ENCODE measurements at regions not wholly inside any gene's neighbourhood (a gene's known extent, or its start where the extent isn't known, plus 50 kb on each side); places are given as distances from the start of the nearest gene placed in this dataset.

GRCh38 chr13:44873461-44873860 is 115.8 kb downstream of the NUFIP1 start:
- H3K27ac Mint-ChIP-seq (ENCODE audit: unreplicated experiment) = no peak overlapping the region
- H3K27ac ChIP-seq (ENCODE audit: low read depth, low read length) = no peak overlapping the region
- peaks cover 22% of the 10 kb centered on the region for H3K27me3 Mint-ChIP-seq (ENCODE audit: low read depth, unreplicated experiment)
- no peak overlapping the region for H3K4me3 ChIP-seq (ENCODE audit: insufficient read depth, low read depth, low read length)
- H3K27me3 ChIP-seq (ENCODE audit: insufficient read depth, low read length) = no peaks in the 10 kb centered on the region
- H3K36me3 Mint-ChIP-seq (ENCODE audit: low read depth, unreplicated experiment) = no peaks in the 10 kb centered on the region
- DNase-seq (ENCODE audit: low read depth) (peak; percentile 57), FAIRE-seq (no peak)
- H3K36me3 ChIP-seq (ENCODE audit: insufficient read depth, low read length) = no peaks in the 10 kb centered on the region
- H3K4me2 ChIP-seq (ENCODE audit: low read length) = no peak overlapping the region
- H3K9me3 Mint-ChIP-seq (ENCODE audit: unreplicated experiment) = peaks cover 9% of the 10 kb centered on the region
- H2AFZ ChIP-seq (ENCODE audit: low read depth, low read length) = no peak overlapping the region
- H4K20me1 ChIP-seq (ENCODE audit: insufficient read depth, low read length) = no peaks in the 10 kb centered on the region
- peak overlapping the region; percentile 62 for H3K4me3 Mint-ChIP-seq (ENCODE audit: unreplicated experiment)
- peaks cover 25% of the 10 kb centered on the region for H3K4me1 Mint-ChIP-seq (ENCODE audit: low read depth, unreplicated experiment)
- TF ChIP-seq CTCF (IDR thresholded peaks at IDR 0.05; ENCODE audit: insufficient read depth, low read depth, low read length) = no peak
- no peak for TF ChIP-seq EZH2 (IDR thresholded peaks at IDR 0.05; ENCODE audit: insufficient read depth, low read length)
- no peak overlapping the region for H3K9ac ChIP-seq (ENCODE audit: low read length)
- H3K79me2 ChIP-seq (ENCODE audit: insufficient read depth, low read length) = no peaks in the 10 kb centered on the region
- H3K4me1 ChIP-seq (ENCODE audit: insufficient read depth, low read length) = no peaks in the 10 kb centered on the region
- peaks cover 5% of the 10 kb centered on the region for H3K9me3 ChIP-seq (ENCODE audit: insufficient read depth, low read depth, low read length)

GRCh38 chr13:44872751-44873150 is 116.5 kb downstream of the NUFIP1 start:
- Histone ChIP-seq H3K9me3 (ENCODE audit: insufficient read depth, low read depth, low read length) (peaks cover 5% of the 10 kb centered on the region), H3K4me2 (ENCODE audit: low read length) (no peak overlapping the region), H4K20me1 (ENCODE audit: insufficient read depth, low read length) (no peaks in the 10 kb centered on the region), H3K27me3 (ENCODE audit: insufficient read depth, low read length) (no peaks in the 10 kb centered on the region), H3K4me3 (ENCODE audit: insufficient read depth, low read depth, low read length) (no peak overlapping the region), H3K27ac (ENCODE audit: low read depth, low read length) (no peak overlapping the region), H3K36me3 (ENCODE audit: insufficient read depth, low read length) (no peaks in the 10 kb centered on the region), H3K4me1 (ENCODE audit: insufficient read depth, low read length) (no peaks in the 10 kb centered on the region), H3K9ac (ENCODE audit: low read length) (no peak overlapping the region), H3K79me2 (ENCODE audit: insufficient read depth, low read length) (no peaks in the 10 kb centered on the region), H2AFZ (ENCODE audit: low read depth, low read length) (no peak overlapping the region)
- no peaks in the 10 kb centered on the region for H3K36me3 Mint-ChIP-seq (ENCODE audit: low read depth, unreplicated experiment)
- no peak overlapping the region for H3K27ac Mint-ChIP-seq (ENCODE audit: unreplicated experiment)
- no peak overlapping the region for H3K4me3 Mint-ChIP-seq (ENCODE audit: unreplicated experiment)
- H3K27me3 Mint-ChIP-seq (ENCODE audit: low read depth, unreplicated experiment) = peaks cover 18% of the 10 kb centered on the region
- peaks cover 25% of the 10 kb centered on the region for H3K4me1 Mint-ChIP-seq (ENCODE audit: low read depth, unreplicated experiment)
- DNase-seq (ENCODE audit: low read depth) (no peak), FAIRE-seq (no peak)
- peaks cover 6% of the 10 kb centered on the region for H3K9me3 Mint-ChIP-seq (ENCODE audit: unreplicated experiment)
- no peak for TF ChIP-seq CTCF (IDR thresholded peaks at IDR 0.05; ENCODE audit: insufficient read depth, low read depth, low read length)
- TF ChIP-seq EZH2 (IDR thresholded peaks at IDR 0.05; ENCODE audit: insufficient read depth, low read length) = no peak

GRCh38 chr13:44870456-44870929 is 118.8 kb downstream of the NUFIP1 start:
- peaks cover 18% of the 10 kb centered on the region for H3K27me3 Mint-ChIP-seq (ENCODE audit: low read depth, unreplicated experiment)
- no peak for TF ChIP-seq CTCF (IDR thresholded peaks at IDR 0.05; ENCODE audit: insufficient read depth, low read depth, low read length)
- TF ChIP-seq EZH2 (IDR thresholded peaks at IDR 0.05; ENCODE audit: insufficient read depth, low read length) = no peak
- H3K79me2 ChIP-seq (ENCODE audit: insufficient read depth, low read length) = no peaks in the 10 kb centered on the region
- H3K4me1 ChIP-seq (ENCODE audit: insufficient read depth, low read length) = no peaks in the 10 kb centered on the region
- H3K9me3 Mint-ChIP-seq (ENCODE audit: unreplicated experiment) = peaks cover 12% of the 10 kb centered on the region
- H2AFZ ChIP-seq (ENCODE audit: low read depth, low read length) = no peak overlapping the region
- H3K9me3 ChIP-seq (ENCODE audit: insufficient read depth, low read depth, low read length) = no peaks in the 10 kb centered on the region
- no peak overlapping the region for H3K4me3 ChIP-seq (ENCODE audit: insufficient read depth, low read depth, low read length)
- H4K20me1 ChIP-seq (ENCODE audit: insufficient read depth, low read length) = no peaks in the 10 kb centered on the region
- H3K4me1 Mint-ChIP-seq (ENCODE audit: low read depth, unreplicated experiment) = peaks cover 23% of the 10 kb centered on the region
- no peaks in the 10 kb centered on the region for H3K27me3 ChIP-seq (ENCODE audit: insufficient read depth, low read length)
- no peaks in the 10 kb centered on the region for H3K36me3 ChIP-seq (ENCODE audit: insufficient read depth, low read length)
- no peak for DNase-seq (ENCODE audit: low read depth)
- H3K9ac ChIP-seq (ENCODE audit: low read length) = no peak overlapping the region
- no peak for FAIRE-seq
- no peak overlapping the region for H3K27ac ChIP-seq (ENCODE audit: low read depth, low read length)
- no peak overlapping the region for H3K4me2 ChIP-seq (ENCODE audit: low read length)
- H3K36me3 Mint-ChIP-seq (ENCODE audit: low read depth, unreplicated experiment) = no peaks in the 10 kb centered on the region
- H3K4me3 Mint-ChIP-seq (ENCODE audit: unreplicated experiment) = no peak overlapping the region
- no peak overlapping the region for H3K27ac Mint-ChIP-seq (ENCODE audit: unreplicated experiment)
